K562 (cell line): ENCODE measurements at regions not wholly inside any gene's neighbourhood (a gene's known extent, or its start where the extent isn't known, plus 50 kb on each side); places are given as distances from the start of the nearest gene placed in this dataset.

Experiments used
- ARID2 ChIP-seq: fragments of 450-650 bp; IDR thresholded peaks from 2 replicates; pipeline ENCODE4 v1.6.1; 2017; ENCODE audit warnings: antibody characterized with exemption, mild to moderate bottlenecking
- ARNT ChIP-seq, 2 experiments: fragments of 450-650 bp; IDR thresholded peaks; 2 replicates each; pipeline ENCODE4 v1.6.1; 2016; ENCODE audit warnings: mild to moderate bottlenecking in 1 of 2
- EP400 ChIP-seq: fragments of 450-650 bp; IDR thresholded peaks from 2 replicates; pipeline ENCODE4 v1.6.1; 2017; ENCODE audit warnings: antibody characterized with exemption, mild to moderate bottlenecking, moderate library complexity
- IRF1 ChIP-seq: sonication (generic); formaldehyde crosslinking; IDR thresholded peaks from 2 replicates; pipeline ENCODE4 v1.8.0; 2022; ENCODE audit warnings: missing genetic modification reagents, mild to moderate bottlenecking, borderline replicate concordance
- KDM2B ChIP-seq: fragments of 250-450 bp; sonication (Bioruptor Pico); IDR thresholded peaks from 2 replicates; pipeline ENCODE4 v1.8.0; 2021; ENCODE audit warnings: mild to moderate bottlenecking, moderate library complexity
- MTF1 ChIP-seq: fragments of 250-450 bp; sonication (Bioruptor Pico); IDR thresholded peaks from 2 replicates; pipeline ENCODE4 v1.9.0; 2021; ENCODE audit warnings: moderate library complexity, mild to moderate bottlenecking, inconsistent platforms, borderline replicate concordance
- RERE ChIP-seq: sonication (generic); formaldehyde crosslinking; IDR thresholded peaks from 2 replicates; pipeline ENCODE4 v1.8.0; 2023; ENCODE audit warnings: missing genetic modification reagents, mild to moderate bottlenecking, borderline replicate concordance
- SMC3 ChIP-seq: conservative IDR thresholded peaks from 2 replicates; pipeline ENCODE4 v1.6.1; 2011; ENCODE audit warnings: low read depth, low read length, improper control_type of control experiment; ENCODE audit not compliant: insufficient read depth
- VEZF1 ChIP-seq: fragments of 200-800 bp; sonication (Bioruptor generic); IDR thresholded peaks from 2 replicates; pipeline ENCODE4 v1.6.1; 2017; ENCODE audit warnings: missing genetic modification characterization, missing compliant biosample characterization
- ZNF253 ChIP-seq: fragments of 250-450 bp; sonication (Bioruptor Pico); conservative IDR thresholded peaks from 2 replicates; pipeline ENCODE4 v1.6.1; 2021; ENCODE audit warnings: mild to moderate bottlenecking
- ZNF41 ChIP-seq: fragments of 250-450 bp; sonication (Bioruptor Pico); conservative IDR thresholded peaks from 2 replicates; pipeline ENCODE4 v1.4.0; 2020; ENCODE audit warnings: mild to moderate bottlenecking
- TF ChIP-seq, protein P1 (sequence below), 2 experiments: fragments of 450-650 bp; IDR thresholded peaks; 2 replicates each; pipeline ENCODE4 v1.6.1; 2016
- TF ChIP-seq, protein P2 (sequence below): sonication (generic); formaldehyde crosslinking; IDR thresholded peaks from 2 replicates; pipeline ENCODE4 v1.8.0; 2022; ENCODE audit warnings: mild to moderate bottlenecking, missing genetic modification reagents

GRCh38 chr1:161440312-161440894 is 64.9 kb upstream of the FCGR2A start (continued):
- TF ChIP-seq, protein P1, sequence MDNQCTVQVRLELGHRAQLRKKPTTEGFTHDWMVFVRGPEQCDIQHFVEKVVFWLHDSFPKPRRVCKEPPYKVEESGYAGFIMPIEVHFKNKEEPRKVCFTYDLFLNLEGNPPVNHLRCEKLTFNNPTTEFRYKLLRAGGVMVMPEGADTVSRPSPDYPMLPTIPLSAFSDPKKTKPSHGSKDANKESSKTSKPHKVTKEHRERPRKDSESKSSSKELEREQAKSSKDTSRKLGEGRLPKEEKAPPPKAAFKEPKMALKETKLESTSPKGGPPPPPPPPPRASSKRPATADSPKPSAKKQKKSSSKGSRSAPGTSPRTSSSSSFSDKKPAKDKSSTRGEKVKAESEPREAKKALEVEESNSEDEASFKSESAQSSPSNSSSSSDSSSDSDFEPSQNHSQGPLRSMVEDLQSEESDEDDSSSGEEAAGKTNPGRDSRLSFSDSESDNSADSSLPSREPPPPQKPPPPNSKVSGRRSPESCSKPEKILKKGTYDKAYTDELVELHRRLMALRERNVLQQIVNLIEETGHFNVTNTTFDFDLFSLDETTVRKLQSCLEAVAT (IDR thresholded peaks at IDR 0.05), result 0 out of 4 replicates have a peak, but pooled peaks of 1 of the 2 experiments have one; percentile 27
- TF ChIP-seq EP400, result peak; percentile 35; the same call in 1 of the 2 replicates
- TF ChIP-seq VEZF1 (CRISPR knock-in tag), result peak; percentile 82
- TF ChIP-seq IRF1, result no peak
- no peak for TF ChIP-seq ZNF41 (CRISPR knock-in tag)
- TF ChIP-seq RERE (CRISPR knock-in tag), result no peak
- no peak for TF ChIP-seq ARID2
- TF ChIP-seq SMC3, result 0 out of 2 replicates have a peak, but pooled peaks have one; percentile 19
- TF ChIP-seq ARNT (IDR thresholded peaks at IDR 0.05), result no peak
- TF ChIP-seq, protein P2, sequence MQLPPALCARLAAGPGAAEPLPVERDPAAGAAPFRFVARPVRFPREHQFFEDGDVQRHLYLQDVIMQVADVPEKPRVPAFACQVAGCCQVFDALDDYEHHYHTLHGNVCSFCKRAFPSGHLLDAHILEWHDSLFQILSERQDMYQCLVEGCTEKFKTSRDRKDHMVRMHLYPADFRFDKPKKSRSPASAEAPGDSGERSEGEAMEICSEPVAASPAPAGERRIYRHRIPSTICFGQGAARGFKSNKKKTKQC (CRISPR knock-in tag), result no peak
- TF ChIP-seq MTF1 (CRISPR knock-in tag), result no peak
- no peak for TF ChIP-seq ZNF253 (CRISPR knock-in tag)
- peak; percentile 64; the same call in 1 of the 2 replicates for TF ChIP-seq KDM2B (CRISPR knock-in tag)
